SU-DHL-6 (cell line): ENCODE measurements at regions not wholly inside any gene's neighbourhood (a gene's known extent, or its start where the extent isn't known, plus 50 kb on each side); places are given as distances from the start of the nearest gene placed in this dataset.

ENCODE experiments used
- H2AFZ ChIP-seq: fragments of 200-600 bp; sonication (generic); 2 replicates; pipeline ENCODE4 v1.6.1; 2014; ENCODE audit warnings: low read depth, mild to moderate bottlenecking, moderate library complexity, mixed read lengths, antibody characterized with exemption, low read length; ENCODE audit not compliant: severe bottlenecking
- H3F3A ChIP-seq: fragments of 200-600 bp; shearing (Covaris generic); 2 replicates; pipeline ENCODE4 v1.6.0; 2016; ENCODE audit warnings: antibody characterized with exemption, mild to moderate bottlenecking; ENCODE audit not compliant: insufficient read depth
- H3K27ac ChIP-seq: fragments of 200-600 bp; sonication (generic); 2 replicates; pipeline ENCODE4 v1.5.1; 2016; ENCODE audit warnings: low read depth, mild to moderate bottlenecking, low read length, moderate library complexity, mixed read lengths
- H3K27me3 ChIP-seq: fragments of 200-600 bp; sonication (generic), shearing (Covaris generic); 2 replicates; pipeline ENCODE4 v1.6.0; 2014; ENCODE audit warnings: mild to moderate bottlenecking, low read length
- H3K36me3 ChIP-seq: fragments of 200-600 bp; sonication (generic); 2 replicates; pipeline ENCODE4 v1.6.1; 2014; ENCODE audit warnings: mild to moderate bottlenecking, low read length, mixed read lengths
- H3K4me2 ChIP-seq: fragments of 300-600, 200-600 bp; shearing (Covaris generic), sonication (generic); 2 replicates; pipeline ENCODE4 v1.6.0; 2014; ENCODE audit warnings: low read length, low read depth, mild to moderate bottlenecking; ENCODE audit not compliant: poor library complexity, severe bottlenecking
- H3K4me3 ChIP-seq: fragments of 200-600 bp; sonication (generic); 2 replicates; pipeline ENCODE4 v1.5.1; 2014; ENCODE audit warnings: antibody characterized with exemption, low read length, mild to moderate bottlenecking, mixed read lengths; ENCODE audit not compliant: insufficient read depth, poor library complexity, severe bottlenecking
- H3K79me2 ChIP-seq: fragments of 200-600 bp; sonication (generic); 2 replicates; pipeline ENCODE4 v1.6.1; 2014; ENCODE audit warnings: mild to moderate bottlenecking, low read length, moderate library complexity; ENCODE audit not compliant: insufficient read depth
- H3K9ac ChIP-seq: fragments of 200-600 bp; sonication (generic); 2 replicates; pipeline ENCODE4 v1.7.0; 2014; ENCODE audit warnings: mild to moderate bottlenecking, low read length
- H3K9me2 ChIP-seq: fragments of 200-600 bp; sonication (generic); replicated peaks from 2 replicates; pipeline ENCODE4 v1.6.1; 2014; ENCODE audit warnings: low read length; ENCODE audit not compliant: insufficient read depth
- H3K9me3 ChIP-seq: fragments of 200-600 bp; sonication (generic); 2 replicates; pipeline ENCODE4 v1.6.1; 2014; ENCODE audit warnings: low read length, mixed read lengths; ENCODE audit not compliant: insufficient read depth
- H4K20me1 ChIP-seq: fragments of 200-600 bp; sonication (generic); 2 replicates; pipeline ENCODE4 v1.6.1; 2014; ENCODE audit warnings: low read depth, mild to moderate bottlenecking, antibody characterized with exemption, low read length, moderate library complexity, mixed read lengths
- EZH2phosphoT487 ChIP-seq: fragments of 200-600 bp; sonication (generic), shearing (Covaris generic); conservative IDR thresholded peaks from 2 replicates; pipeline ENCODE4 v1.6.1; 2018; ENCODE audit warnings: mild to moderate bottlenecking, antibody characterized with exemption, low read length, moderate library complexity, mixed read lengths
- TF ChIP-seq, protein P1 (sequence below): fragments of 200-600 bp; sonication (generic); IDR thresholded peaks from one replicate; pipeline ENCODE4 v1.5.1; 2017; ENCODE audit warnings: antibody characterized with exemption, mild to moderate bottlenecking, low read length, moderate library complexity; ENCODE audit not compliant: insufficient read depth, poor library complexity, severe bottlenecking

DNA sequence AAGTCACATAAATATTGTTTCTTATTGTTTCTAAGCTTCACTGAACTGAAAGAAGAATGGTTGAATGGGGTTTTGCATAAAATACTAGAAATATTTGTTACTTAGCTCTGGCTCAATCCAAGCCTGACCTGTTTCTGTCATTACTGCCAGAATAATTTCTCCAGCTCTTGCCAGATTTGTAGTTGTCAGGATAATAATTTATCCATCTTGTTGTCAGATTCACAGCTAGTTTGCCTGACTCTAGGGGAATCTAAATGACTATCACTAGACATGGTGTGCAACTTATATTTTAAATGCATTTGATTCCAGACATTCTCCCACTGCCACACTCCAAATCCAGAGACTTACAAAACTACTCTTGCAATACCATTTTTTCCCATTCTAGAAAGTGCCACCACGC is 422.7 kb downstream of the ZSWIM6 start:
- Histone ChIP-seq H3K27ac (no peak overlapping the region), H3K27me3 (no peaks in the 10 kb centered on the region), H3K9ac (no peak overlapping the region), H2AFZ (no peak overlapping the region), H3K36me3 (no peaks in the 10 kb centered on the region), H3K79me2 (no peaks in the 10 kb centered on the region), H3F3A (no peaks in the 10 kb centered on the region), H3K4me2 (no peak overlapping the region), H3K9me3 (no peaks in the 10 kb centered on the region), H4K20me1 (no peaks in the 10 kb centered on the region), H3K9me2 (no peaks in the 10 kb centered on the region), H3K4me3 (no peak overlapping the region)
- TF ChIP-seq, protein P1, sequence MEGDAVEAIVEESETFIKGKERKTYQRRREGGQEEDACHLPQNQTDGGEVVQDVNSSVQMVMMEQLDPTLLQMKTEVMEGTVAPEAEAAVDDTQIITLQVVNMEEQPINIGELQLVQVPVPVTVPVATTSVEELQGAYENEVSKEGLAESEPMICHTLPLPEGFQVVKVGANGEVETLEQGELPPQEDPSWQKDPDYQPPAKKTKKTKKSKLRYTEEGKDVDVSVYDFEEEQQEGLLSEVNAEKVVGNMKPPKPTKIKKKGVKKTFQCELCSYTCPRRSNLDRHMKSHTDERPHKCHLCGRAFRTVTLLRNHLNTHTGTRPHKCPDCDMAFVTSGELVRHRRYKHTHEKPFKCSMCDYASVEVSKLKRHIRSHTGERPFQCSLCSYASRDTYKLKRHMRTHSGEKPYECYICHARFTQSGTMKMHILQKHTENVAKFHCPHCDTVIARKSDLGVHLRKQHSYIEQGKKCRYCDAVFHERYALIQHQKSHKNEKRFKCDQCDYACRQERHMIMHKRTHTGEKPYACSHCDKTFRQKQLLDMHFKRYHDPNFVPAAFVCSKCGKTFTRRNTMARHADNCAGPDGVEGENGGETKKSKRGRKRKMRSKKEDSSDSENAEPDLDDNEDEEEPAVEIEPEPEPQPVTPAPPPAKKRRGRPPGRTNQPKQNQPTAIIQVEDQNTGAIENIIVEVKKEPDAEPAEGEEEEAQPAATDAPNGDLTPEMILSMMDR: no peak
- no peak for TF ChIP-seq EZH2phosphoT487

DNA sequence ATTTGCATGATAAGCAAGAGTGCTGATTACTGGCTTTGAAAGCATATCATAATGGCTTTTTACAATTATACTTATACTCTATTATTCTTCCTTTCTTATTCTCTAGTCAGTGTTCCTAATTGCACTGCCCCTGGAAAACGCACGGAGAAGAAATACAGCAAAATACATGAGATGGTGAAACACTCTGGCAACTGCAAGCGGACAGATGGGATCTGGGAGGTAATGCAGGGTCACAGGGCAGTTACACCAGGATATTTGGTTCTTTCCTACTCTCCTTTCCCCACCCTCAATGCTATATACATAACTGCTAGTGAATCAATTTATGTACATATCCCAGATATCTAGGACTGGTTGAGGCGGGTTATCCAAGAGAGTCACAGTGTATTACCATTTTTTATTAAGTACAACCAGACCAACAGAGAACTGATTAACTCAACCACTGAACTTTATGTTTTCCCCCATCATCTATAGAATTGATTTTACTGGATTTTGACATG is 423.7 kb downstream of the ZSWIM6 start:
- Histone ChIP-seq H3K9me3 (no peaks in the 10 kb centered on the region), H3K79me2 (no peaks in the 10 kb centered on the region), H3K27ac (no peak overlapping the region), H4K20me1 (no peaks in the 10 kb centered on the region), H3K9me2 (no peaks in the 10 kb centered on the region), H3K9ac (no peak overlapping the region), H2AFZ (no peak overlapping the region), H3K4me3 (no peak overlapping the region), H3K27me3 (no peaks in the 10 kb centered on the region), H3F3A (no peaks in the 10 kb centered on the region), H3K36me3 (no peaks in the 10 kb centered on the region), H3K4me2 (no peak overlapping the region)
- TF ChIP-seq EZH2phosphoT487: no peak
- TF ChIP-seq, protein P1: no peak

DNA sequence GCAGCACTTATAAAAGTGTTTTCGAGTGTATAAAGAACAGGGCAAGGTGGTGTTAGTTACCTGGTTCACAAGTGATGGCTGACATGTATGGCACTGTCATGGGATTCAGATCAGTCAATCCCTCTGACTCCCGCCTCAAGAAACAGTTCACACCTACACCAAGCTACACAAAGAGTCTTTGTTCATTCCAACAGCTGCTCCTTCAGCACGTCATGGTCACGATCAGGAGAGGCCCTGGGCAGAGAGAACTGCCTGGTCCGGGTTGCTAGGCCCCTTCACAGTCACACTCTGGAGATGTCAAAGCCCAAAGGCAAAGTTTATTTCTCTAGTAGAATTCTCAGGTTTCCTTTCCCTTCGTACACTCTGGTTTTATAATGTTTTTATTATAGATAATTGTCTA is 426.7 kb downstream of the ZSWIM6 start:
- no peaks in the 10 kb centered on the region for H3K79me2 ChIP-seq
- no peak overlapping the region for H3K4me3 ChIP-seq
- H3K36me3 ChIP-seq: no peaks in the 10 kb centered on the region
- no peaks in the 10 kb centered on the region for H3K9me3 ChIP-seq
- H4K20me1 ChIP-seq: no peaks in the 10 kb centered on the region
- no peak overlapping the region for H3K9ac ChIP-seq
- H3K9me2 ChIP-seq: no peaks in the 10 kb centered on the region
- H3K4me2 ChIP-seq: no peak overlapping the region
- no peak overlapping the region for H3K27ac ChIP-seq
- no peaks in the 10 kb centered on the region for H3K27me3 ChIP-seq
- H3F3A ChIP-seq: no peaks in the 10 kb centered on the region
- H2AFZ ChIP-seq: no peak overlapping the region
- TF ChIP-seq, protein P1: no peak
- TF ChIP-seq EZH2phosphoT487: no peak
